ENCODE measurements at regions not wholly inside any gene's neighbourhood (a gene's known extent, or its start where the extent isn't known, plus 50 kb on each side); places are given as distances from the start of the nearest gene placed in this dataset.

- intact Hi-C loops (cut with micrococcal nuclease): no loop called here
- no peaks in the 10 kb centered on the region for H3K9me2 ChIP-seq (ENCODE audit: insufficient read depth)
- H3K4me1 ChIP-seq (ENCODE audit: control insufficient read depth in 1 of 2, insufficient read depth in 2 of 2, low read length in 2 of 2): no peaks in the 10 kb centered on the region
- DNase-seq (ENCODE audit: low read depth, low spot score) (no peak), ATAC-seq (no peak)
- H3K79me2 ChIP-seq (ENCODE audit: insufficient read depth, low read length): no peaks in the 10 kb centered on the region
- no peak overlapping the region for H3K9ac ChIP-seq (ENCODE audit: low read length)
- H3K27me3 ChIP-seq (ENCODE audit: insufficient read depth, low read length): no peaks in the 10 kb centered on the region
- no peak overlapping the region for H3K4me3 ChIP-seq (replicated peaks in 1 of 2; ENCODE audit: low read depth in 1 of 2, low read length in 2 of 2)
- ChIA-PET RAD21 (ENCODE audit: low non-redundant PET in 1 of 2, low total read pairs in 2 of 2, uncharacterized antibody in 2 of 2, unreplicated experiment in 2 of 2) (no interaction called here), POLR2A (no interaction called here), CTCF (no interaction called here)
- no TSS peak for BruUV-seq (replicated peaks)
- no peaks in the 10 kb centered on the region for H4K20me1 ChIP-seq (ENCODE audit: insufficient read depth)
- TF ChIP-seq ATF3 (IDR thresholded peaks at IDR 0.05): no peak
- no peak for TF ChIP-seq ZNF274 (IDR thresholded peaks at IDR 0.05; ENCODE audit: low read depth, low read length)
- no peak for TF ChIP-seq CTCF (IDR thresholded peaks at IDR 0.05 in 2 of 3, conservative IDR thresholded peaks at IDR 0.05 in 1 of 3; ENCODE audit: borderline replicate concordance in 1 of 3, insufficient read depth in 1 of 3, low read depth in 2 of 3, low read length in 2 of 3)
- TF ChIP-seq CEBPB (IDR thresholded peaks at IDR 0.05; ENCODE audit: low read depth): no peak
- no peak for TF ChIP-seq ZFX (IDR thresholded peaks at IDR 0.05)
- TF ChIP-seq SRF (IDR thresholded peaks at IDR 0.05; ENCODE audit: low read depth): no peak
- no peak for TF ChIP-seq EZH2phosphoT487 (IDR thresholded peaks at IDR 0.05; ENCODE audit: borderline replicate concordance)
- TF ChIP-seq ELF1 (IDR thresholded peaks at IDR 0.05; ENCODE audit: borderline replicate concordance, low read depth): no peak
- no peak for TF ChIP-seq YY1 (IDR thresholded peaks at IDR 0.05; ENCODE audit: extremely low read depth, insufficient replicate concordance, low read depth, low read length)
- TF ChIP-seq JUND (IDR thresholded peaks at IDR 0.05): no peak
- no peak for TF ChIP-seq FOSL1 (IDR thresholded peaks at IDR 0.05; ENCODE audit: low read depth)
- no peak for TF ChIP-seq TCF7L2 (IDR thresholded peaks at IDR 0.05; ENCODE audit: borderline replicate concordance, extremely low read depth, insufficient read depth, insufficient read length)
- no peak for TF ChIP-seq MAX (IDR thresholded peaks at IDR 0.05)
- no peak for TF ChIP-seq POLR2AphosphoS5 (IDR thresholded peaks at IDR 0.05; ENCODE audit: low read depth, low read length)
- no peak for TF ChIP-seq ZBTB33 (IDR thresholded peaks at IDR 0.05; ENCODE audit: extremely low read depth, insufficient replicate concordance, low read length)
- TF ChIP-seq SIN3A (IDR thresholded peaks at IDR 0.05; ENCODE audit: low read depth): no peak
- H3K27ac ChIP-seq (ENCODE audit: low read depth, low read length): no peak overlapping the region
- no peaks in the 10 kb centered on the region for H3K36me3 ChIP-seq (ENCODE audit: control insufficient read depth in 1 of 2, insufficient read depth in 2 of 2, low read length in 2 of 2)
- H3K4me2 ChIP-seq (ENCODE audit: low read length): no peak overlapping the region
- no peak overlapping the region for H2AFZ ChIP-seq (ENCODE audit: low read depth, low read length, poor library complexity, severe bottlenecking)
- H3K9me3 ChIP-seq (ENCODE audit: control insufficient read depth in 1 of 2, insufficient read depth in 1 of 2, low read depth in 1 of 2, low read length in 2 of 2): no peaks in the 10 kb centered on the region
Measured at GRCh38 chr2:12286347-12286746, 430.4 kb upstream of the TRIB2 start.
